Right forelimb (tissue), 1 donor: ENCODE measurements at regions not wholly inside any gene's neighbourhood (a gene's known extent, or its start where the extent isn't known, plus 50 kb on each side); places are given as distances from the start of the nearest gene placed in this dataset.

Experiments used
- DNase-seq: peaks from one replicate; pipeline ENCODE4 v3.0.0-alpha.2; 2018

DNA sequence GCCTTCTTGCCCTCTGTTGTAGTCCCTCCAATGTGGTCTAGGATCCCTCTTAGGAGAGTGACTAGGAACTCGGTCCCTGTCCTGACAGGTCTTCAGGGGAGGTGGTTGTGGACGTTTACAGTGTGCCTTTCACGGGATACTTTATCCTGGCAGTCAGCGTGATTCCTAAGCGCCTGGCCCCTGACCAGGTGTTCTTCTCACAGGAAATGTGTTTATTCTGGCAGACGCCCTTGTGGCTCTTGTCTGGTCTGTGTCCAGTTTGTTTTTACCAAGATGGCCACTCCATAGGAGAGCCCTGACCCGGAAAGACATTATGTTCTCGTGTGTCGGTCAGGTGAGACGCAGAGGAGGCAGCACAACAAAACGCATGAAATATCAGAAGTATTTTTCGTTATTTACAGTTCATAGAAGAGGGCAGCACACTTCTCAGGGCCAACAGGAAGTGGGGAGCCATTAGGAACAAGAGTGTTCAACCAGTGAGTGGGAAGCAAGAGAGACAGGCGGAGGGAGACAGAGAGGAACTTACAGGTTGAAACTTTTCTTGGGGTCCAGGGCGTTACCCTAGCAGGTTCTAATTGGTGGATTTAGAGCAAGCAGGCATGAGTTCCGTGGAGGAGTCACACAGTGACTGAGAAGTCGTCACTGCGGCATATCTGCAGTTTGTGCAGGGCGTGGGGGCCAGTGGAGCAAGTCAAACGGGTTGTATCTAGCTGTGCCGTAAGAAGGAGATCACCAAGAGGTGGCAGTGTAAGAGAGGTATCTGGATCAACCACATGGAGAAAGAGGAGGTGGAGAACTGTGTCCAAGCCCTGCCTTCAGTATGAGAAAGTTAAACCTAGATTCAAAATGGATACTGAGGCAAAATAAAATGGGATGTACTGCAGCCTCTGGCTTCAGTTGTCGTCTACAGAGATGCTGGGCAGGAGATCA is 412.9 kb downstream of the ZSWIM6 start:
- DNase-seq: no peak

- DNase-seq: no peak
Measured at GRCh38 chr5:61746831-61747575, 414.9 kb downstream of the ZSWIM6 start.

GRCh38 chr5:61748121-61748520 is 416.1 kb downstream of the ZSWIM6 start:
- DNase-seq: no peak

DNA sequence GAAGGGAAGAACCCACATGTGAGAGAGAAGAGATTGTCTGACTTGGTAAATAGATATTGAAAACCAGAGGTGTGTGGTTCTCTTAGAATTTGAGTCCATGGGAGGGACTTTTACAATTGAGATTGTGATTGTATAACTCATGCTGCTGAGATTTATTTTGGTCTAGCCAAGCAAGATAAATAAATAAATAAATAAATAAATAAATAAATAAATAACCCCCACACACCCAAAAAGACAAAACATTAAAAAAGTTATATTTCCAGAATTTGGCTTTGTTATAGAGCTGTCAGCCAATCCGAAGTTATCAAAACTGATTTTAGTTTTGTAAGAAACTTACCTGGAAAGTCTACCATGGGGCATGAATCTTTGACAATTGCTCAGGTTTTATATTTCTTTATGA is 416.6 kb downstream of the ZSWIM6 start:
- no peak for DNase-seq

DNA sequence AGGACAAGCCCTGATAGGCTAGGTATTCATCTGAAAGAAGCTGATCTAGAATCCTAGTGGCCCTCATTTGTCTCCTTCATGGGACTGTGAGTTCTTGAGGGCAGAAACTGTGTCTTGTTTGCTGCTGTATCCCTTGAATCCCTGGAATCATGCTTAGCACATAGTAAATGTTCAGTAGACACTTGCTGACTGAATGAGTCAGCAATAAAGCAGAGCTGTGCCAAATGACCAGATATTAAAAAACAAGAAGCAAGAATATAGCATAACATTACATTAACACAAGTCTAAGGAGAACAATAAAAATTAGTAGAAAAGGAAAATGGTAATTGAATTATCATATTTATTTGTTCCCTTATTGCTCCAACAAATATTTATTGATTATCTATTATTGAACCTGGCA is 420.5 kb downstream of the ZSWIM6 start:
- no peak for DNase-seq

DNA sequence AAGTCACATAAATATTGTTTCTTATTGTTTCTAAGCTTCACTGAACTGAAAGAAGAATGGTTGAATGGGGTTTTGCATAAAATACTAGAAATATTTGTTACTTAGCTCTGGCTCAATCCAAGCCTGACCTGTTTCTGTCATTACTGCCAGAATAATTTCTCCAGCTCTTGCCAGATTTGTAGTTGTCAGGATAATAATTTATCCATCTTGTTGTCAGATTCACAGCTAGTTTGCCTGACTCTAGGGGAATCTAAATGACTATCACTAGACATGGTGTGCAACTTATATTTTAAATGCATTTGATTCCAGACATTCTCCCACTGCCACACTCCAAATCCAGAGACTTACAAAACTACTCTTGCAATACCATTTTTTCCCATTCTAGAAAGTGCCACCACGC is 422.7 kb downstream of the ZSWIM6 start:
- DNase-seq: no peak

GRCh38 chr5:61755726-61756222 is 423.7 kb downstream of the ZSWIM6 start:
- DNase-seq: no peak

- no peak for DNase-seq
Measured at GRCh38 chr5:61758711-61759110, 426.7 kb downstream of the ZSWIM6 start.

GRCh38 chr5:61765471-61765870 is 433.4 kb downstream of the ZSWIM6 start:
- DNase-seq: no peak

GRCh38 chr5:61766141-61766540 is 434.1 kb downstream of the ZSWIM6 start:
- DNase-seq: no peak

DNA sequence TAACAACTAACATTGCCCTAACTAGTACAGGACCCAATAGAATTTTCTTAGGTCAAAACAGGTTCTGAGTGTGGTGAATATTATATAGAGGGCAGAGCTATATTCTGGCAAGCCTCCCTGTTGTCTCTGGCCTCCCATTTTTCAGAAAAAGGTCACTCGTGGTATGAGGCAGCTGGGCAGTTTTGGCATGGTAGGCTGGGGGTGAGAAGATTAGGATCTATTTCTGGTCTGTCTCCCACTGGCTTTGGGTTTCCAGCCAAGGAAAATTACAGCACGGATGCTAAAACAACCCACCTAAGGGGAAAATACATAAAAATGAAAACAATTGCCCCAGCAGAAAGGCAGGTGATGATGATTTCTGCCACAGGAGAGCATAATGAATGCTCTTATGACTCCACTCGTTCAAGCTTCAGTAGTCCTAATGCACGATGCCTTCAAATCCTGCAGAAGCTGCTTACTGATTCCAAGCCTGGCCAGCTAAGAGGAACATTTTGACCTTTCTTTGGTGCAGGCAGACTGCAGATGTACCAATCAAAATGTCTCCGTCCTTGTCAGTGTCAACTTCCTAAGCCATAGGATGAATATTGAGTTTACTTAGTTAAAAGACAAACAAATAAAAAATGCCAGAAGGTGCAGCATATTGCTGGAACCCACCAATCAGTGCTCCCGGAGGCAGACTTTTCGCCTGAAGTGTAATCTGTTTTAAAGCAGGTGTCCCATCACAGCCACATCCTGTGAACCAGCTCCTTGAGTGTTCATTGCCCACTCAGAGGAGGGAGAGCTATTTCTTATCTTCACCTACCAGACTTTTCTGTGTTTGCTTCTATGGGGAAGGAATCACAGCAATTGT is 435.4 kb downstream of the ZSWIM6 start:
- no peak for DNase-seq

GRCh38 chr5:61768692-61769281 is 436.7 kb downstream of the ZSWIM6 start:
- DNase-seq: no peak

GRCh38 chr5:61771062-61771461 is 439.0 kb downstream of the ZSWIM6 start:
- DNase-seq: no peak

GRCh38 chr5:61771808-61772207 is 439.8 kb downstream of the ZSWIM6 start:
- no peak for DNase-seq

GRCh38 chr5:61775901-61776300 is 443.8 kb downstream of the ZSWIM6 start:
- DNase-seq: no peak

GRCh38 chr5:61777292-61777691 is 445.2 kb downstream of the ZSWIM6 start:
- DNase-seq: no peak

- DNase-seq: no peak
Measured at GRCh38 chr5:61779743-61780142, 447.7 kb downstream of the ZSWIM6 start.

GRCh38 chr5:61783481-61783880 is 451.4 kb downstream of the ZSWIM6 start:
- DNase-seq: no peak

DNA sequence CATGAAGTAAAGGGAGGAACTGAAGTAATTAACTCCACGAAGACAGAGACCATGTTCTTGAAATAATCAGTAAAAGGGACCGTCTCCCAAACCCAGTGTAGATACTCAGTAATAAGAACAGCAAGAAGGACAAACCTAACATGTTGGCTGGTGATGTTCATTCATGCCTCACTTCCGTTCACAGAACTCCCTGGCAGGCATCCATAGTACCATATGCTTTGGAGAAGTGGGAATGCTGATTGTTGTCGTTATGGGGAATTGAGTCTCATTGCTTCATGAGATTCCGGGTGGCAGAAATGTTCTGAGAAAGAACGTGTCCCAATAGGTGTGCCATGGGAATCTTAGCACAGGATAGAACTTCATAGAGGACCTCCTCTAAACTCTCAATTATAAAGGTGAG is 452.3 kb downstream of the ZSWIM6 start:
- no peak for DNase-seq

GRCh38 chr5:61788548-61788947 is 456.5 kb downstream of the ZSWIM6 start:
- no peak for DNase-seq

DNA sequence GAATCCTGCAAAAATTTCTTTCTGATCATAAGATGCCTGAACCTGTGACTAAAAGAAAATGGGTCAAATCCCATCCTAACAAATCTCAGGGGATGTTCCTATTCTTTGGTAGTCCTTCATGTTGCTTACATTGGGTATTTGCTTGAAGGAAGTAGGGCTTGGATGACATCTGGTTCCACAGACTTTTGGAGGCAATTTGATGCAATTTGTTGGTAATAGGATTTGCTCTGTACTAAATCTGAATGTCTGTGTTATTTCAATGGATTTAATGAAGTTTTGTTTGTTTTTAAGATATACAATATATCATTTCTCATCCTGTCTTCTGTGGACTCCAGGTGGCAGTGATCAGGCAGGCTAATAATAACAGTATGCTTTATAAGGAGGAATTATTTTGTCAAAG is 457.9 kb downstream of the ZSWIM6 start:
- no peak for DNase-seq

DNA sequence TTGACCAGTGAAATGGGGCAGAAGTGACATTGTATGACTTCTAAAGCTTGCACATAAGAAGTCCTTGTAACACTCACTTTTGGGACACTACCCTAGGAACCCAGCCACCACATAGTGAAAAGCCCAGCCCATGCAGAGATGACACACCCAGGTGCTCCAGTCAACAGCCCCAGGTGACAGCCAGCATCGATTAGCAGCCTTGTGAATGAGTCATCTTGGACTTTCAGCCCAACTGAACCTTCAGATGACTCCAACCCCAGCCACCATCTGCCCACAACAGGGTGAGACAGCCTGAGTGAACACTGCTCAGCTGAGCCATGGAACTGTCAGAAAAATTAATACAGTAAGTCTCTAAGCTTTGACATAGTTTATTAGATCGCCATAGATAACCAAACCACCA is 458.6 kb downstream of the ZSWIM6 start:
- no peak for DNase-seq

GRCh38 chr5:61796773-61797172 is 464.7 kb downstream of the ZSWIM6 start:
- DNase-seq: no peak
